Calu3 (cell line): ENCODE measurements at regions not wholly inside any gene's neighbourhood (a gene's known extent, or its start where the extent isn't known, plus 50 kb on each side); places are given as distances from the start of the nearest gene placed in this dataset.
"Not testable (repeated sequence)": the region's sequence is repeated elsewhere in the genome, so short reads cannot be mapped to it uniquely, and the experiment has no call there.

Experiments used
- BruUV-seq: library from RNA; stranded (reverse); fragments of 400-500 nt; replicated peaks from 2 replicates; lab custom pipeline; 2021; lab: Mats Ljungman, UMichigan
- CTCF ChIA-PET: fragments of 300-600 bp; sonication (Branson Sonifier 250); formaldehyde crosslinking; loops from one replicate; lab custom pipeline; 2022; ENCODE audit warnings: antibody characterized with exemption; lab: Charles Lee
- DNase-seq: peaks from one replicate; pipeline ENCODE4 v3.0.0; 2022
- H3K27ac Mint-ChIP-seq: one replicate; pipeline ENCODE4 v1.8.0; 2022; ENCODE audit warnings: mixed read lengths; ENCODE audit not compliant: unreplicated experiment
- H3K27me3 Mint-ChIP-seq: one replicate; pipeline ENCODE4 v1.8.0; 2022; ENCODE audit warnings: mixed read lengths; ENCODE audit not compliant: unreplicated experiment
- H3K36me3 Mint-ChIP-seq: one replicate; pipeline ENCODE4 v1.8.0; 2022; ENCODE audit warnings: mild to moderate bottlenecking, moderate library complexity, mixed read lengths; ENCODE audit not compliant: insufficient read depth, unreplicated experiment
- H3K4me1 Mint-ChIP-seq: one replicate; pipeline ENCODE4 v1.8.0; 2022; ENCODE audit warnings: mild to moderate bottlenecking, low read depth, mixed read lengths; ENCODE audit not compliant: unreplicated experiment
- H3K4me3 Mint-ChIP-seq: one replicate; pipeline ENCODE4 v1.8.0; 2022; ENCODE audit warnings: mild to moderate bottlenecking, low read depth, moderate library complexity, mixed read lengths; ENCODE audit not compliant: unreplicated experiment
- H3K9me3 Mint-ChIP-seq: one replicate; pipeline ENCODE4 v1.8.0; 2022; ENCODE audit warnings: low read depth, mixed read lengths; ENCODE audit not compliant: unreplicated experiment
- intact Hi-C: fragments of 100-400 bp; cut with micrococcal nuclease; formaldehyde crosslinking; loops from one replicate; pipeline ENCODE4 v1.10.0; 2022; ENCODE audit not compliant: unreplicated experiment
- TF ChIP-seq, protein P1 (sequence below): fragments of 200-600 bp; IDR thresholded peaks from one replicate; pipeline ENCODE4 v1.8.0; 2022; ENCODE audit warnings: antibody characterized with exemption; ENCODE audit not compliant: unreplicated experiment

DNA sequence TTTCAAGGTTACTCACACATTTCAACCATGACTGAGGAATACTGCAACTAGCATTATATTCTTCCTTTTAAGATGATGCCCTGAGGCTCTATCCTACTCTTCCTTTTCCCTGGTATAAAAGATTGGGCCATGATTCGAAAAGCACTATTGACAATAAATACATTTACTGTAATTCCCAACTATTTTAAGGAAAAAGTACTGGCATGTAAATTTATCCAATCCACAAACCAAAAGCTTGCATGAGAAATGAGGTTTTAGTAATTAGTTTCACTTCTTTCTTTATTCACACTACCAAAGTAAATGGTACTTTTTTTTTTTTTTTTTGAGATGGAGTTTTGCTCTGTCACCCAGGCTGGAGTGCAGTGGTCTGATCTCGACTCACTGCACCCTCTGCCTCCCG lies 310.2 kb downstream of the LRRC3B start:
- Mint-ChIP-seq H3K27me3 (no peaks in the 10 kb centered on the region), H3K4me3 (no peak overlapping the region), H3K4me1 (no peaks in the 10 kb centered on the region), H3K9me3 (no peaks in the 10 kb centered on the region), H3K36me3 (no peaks in the 10 kb centered on the region), H3K27ac (no peak overlapping the region)
- TF ChIP-seq, protein P1, sequence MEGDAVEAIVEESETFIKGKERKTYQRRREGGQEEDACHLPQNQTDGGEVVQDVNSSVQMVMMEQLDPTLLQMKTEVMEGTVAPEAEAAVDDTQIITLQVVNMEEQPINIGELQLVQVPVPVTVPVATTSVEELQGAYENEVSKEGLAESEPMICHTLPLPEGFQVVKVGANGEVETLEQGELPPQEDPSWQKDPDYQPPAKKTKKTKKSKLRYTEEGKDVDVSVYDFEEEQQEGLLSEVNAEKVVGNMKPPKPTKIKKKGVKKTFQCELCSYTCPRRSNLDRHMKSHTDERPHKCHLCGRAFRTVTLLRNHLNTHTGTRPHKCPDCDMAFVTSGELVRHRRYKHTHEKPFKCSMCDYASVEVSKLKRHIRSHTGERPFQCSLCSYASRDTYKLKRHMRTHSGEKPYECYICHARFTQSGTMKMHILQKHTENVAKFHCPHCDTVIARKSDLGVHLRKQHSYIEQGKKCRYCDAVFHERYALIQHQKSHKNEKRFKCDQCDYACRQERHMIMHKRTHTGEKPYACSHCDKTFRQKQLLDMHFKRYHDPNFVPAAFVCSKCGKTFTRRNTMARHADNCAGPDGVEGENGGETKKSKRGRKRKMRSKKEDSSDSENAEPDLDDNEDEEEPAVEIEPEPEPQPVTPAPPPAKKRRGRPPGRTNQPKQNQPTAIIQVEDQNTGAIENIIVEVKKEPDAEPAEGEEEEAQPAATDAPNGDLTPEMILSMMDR, result no peak
- intact Hi-C loops, result no loop called here
- no TSS peak for BruUV-seq
- no peak for DNase-seq
- CTCF ChIA-PET, result no interaction called here

DNA sequence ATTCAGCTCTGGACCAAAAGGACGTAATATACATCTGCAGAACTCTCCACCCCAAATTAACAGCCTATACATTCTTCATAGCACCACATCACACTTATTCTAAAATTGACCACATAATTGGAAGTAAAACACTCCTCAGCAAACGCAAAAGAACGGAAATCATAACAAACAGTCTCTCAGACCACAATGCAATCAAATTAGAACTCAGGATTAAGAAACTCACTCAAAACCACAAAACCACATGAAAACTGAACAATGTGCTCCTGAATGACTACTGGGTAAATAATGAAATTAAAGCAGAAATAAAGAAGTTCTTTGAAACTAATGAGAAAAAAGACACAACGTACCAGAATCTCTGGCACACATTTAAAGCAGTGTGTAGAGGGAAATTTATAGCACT lies 322.9 kb downstream of the LRRC3B start:
- DNase-seq, H3K4me1 Mint-ChIP-seq, H3K9me3 Mint-ChIP-seq, CTCF ChIA-PET, intact Hi-C loops, H3K4me3 Mint-ChIP-seq, BruUV-seq, H3K27me3 Mint-ChIP-seq, H3K27ac Mint-ChIP-seq, H3K36me3 Mint-ChIP-seq: not testable (repeated sequence)

GRCh38 chr3:26960382-26960781 lies 337.8 kb downstream of the LRRC3B start:
- CTCF ChIA-PET, result no interaction called here
- Mint-ChIP-seq H3K36me3 (no peaks in the 10 kb centered on the region), H3K4me3 (no peak overlapping the region), H3K27ac (no peak overlapping the region), H3K27me3 (no peaks in the 10 kb centered on the region), H3K9me3 (peaks cover 6% of the 10 kb centered on the region), H3K4me1 (no peaks in the 10 kb centered on the region)
- TF ChIP-seq, protein P1, result no peak
- intact Hi-C loops, result loop anchor here (10.0 kb wide), 1 partner anchor 246 kb away; no protein-coding TSS in a partner anchor
- no TSS peak for BruUV-seq
- DNase-seq, result no peak

- Mint-ChIP-seq H3K4me1 (no peaks in the 10 kb centered on the region), H3K36me3 (no peaks in the 10 kb centered on the region), H3K27me3 (no peaks in the 10 kb centered on the region), H3K9me3 (peaks cover 4% of the 10 kb centered on the region), H3K27ac (no peak overlapping the region), H3K4me3 (no peak overlapping the region)
- TF ChIP-seq, protein P1, result no peak
- intact Hi-C loops, result loop anchor here (10.0 kb wide), 1 partner anchor 248 kb away; no protein-coding TSS in a partner anchor
- CTCF ChIA-PET, result no interaction called here
- no TSS peak for BruUV-seq
- DNase-seq, result no peak
Measured at GRCh38 chr3:26962492-26963360, 340.2 kb downstream of the LRRC3B start.

DNA sequence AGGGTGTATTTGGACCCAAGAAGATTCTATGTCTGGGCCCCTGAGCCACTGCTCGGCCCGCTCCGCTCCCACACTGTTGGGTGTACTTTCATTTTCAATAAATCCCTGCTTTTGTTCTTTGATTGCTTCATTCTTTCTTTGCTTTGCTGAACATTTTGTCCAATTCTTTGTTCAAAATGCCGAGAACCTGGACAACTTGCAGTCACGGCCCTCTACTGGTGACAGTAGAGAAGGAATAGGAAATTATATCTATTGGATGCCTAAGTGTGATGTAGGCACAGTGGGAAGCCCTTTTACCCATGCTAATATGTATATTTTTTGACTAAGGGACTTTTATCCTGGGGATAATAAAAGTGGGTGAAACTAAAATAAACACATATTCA lies 340.8 kb downstream of the LRRC3B start:
- TF ChIP-seq, protein P1, result no peak
- no peak overlapping the region for H3K4me3 Mint-ChIP-seq
- H3K27ac Mint-ChIP-seq, result no peak overlapping the region
- intact Hi-C loops, result loop anchor here (10.0 kb wide), 1 partner anchor 249 kb away; no protein-coding TSS in a partner anchor
- CTCF ChIA-PET, result no interaction called here
- no peak for DNase-seq
- no peaks in the 10 kb centered on the region for H3K36me3 Mint-ChIP-seq
- H3K4me1 Mint-ChIP-seq, result no peaks in the 10 kb centered on the region
- H3K9me3 Mint-ChIP-seq, result peaks cover 4% of the 10 kb centered on the region
- no peaks in the 10 kb centered on the region for H3K27me3 Mint-ChIP-seq
- no TSS peak for BruUV-seq
